ENCODE measurements at regions not wholly inside any gene's neighbourhood (a gene's known extent, or its start where the extent isn't known, plus 50 kb on each side); places are given as distances from the start of the nearest gene placed in this dataset.

DNA sequence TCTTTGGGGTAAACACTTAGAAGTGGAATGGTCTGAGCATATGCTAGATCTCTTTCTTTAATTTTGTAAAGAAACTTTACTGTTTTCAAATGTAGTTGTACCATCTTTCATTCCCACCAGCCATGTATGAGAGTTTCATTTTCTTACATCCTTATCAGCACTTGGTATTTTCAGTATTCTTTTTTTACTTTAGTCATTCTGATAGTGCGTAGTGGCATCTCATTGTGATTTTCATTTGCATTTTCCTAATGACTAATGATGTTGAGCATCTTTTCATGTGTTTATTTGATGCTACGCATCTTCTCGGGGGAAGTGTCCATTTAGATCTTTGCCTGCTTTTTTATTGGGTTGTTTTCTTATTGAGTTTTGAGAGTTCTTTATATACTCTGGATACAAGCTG is 71.3 kb upstream of the PRPS1 start (continued):
- TF ChIP-seq NFXL1 (IDR thresholded peaks at IDR 0.05; ENCODE audit: borderline replicate concordance) (no peak), IKZF1 (conservative IDR thresholded peaks at IDR 0.05) (no peak), STAT1 (conservative IDR thresholded peaks at IDR 0.05) (no peak), SP1 (IDR thresholded peaks at IDR 0.05; ENCODE audit: low read depth, low read length) (no peak), ATF7 (IDR thresholded peaks at IDR 0.05; ENCODE audit: low read depth) (no peak), JUNB (IDR thresholded peaks at IDR 0.05) (no peak)
- TF ChIP-seq, protein P1, sequence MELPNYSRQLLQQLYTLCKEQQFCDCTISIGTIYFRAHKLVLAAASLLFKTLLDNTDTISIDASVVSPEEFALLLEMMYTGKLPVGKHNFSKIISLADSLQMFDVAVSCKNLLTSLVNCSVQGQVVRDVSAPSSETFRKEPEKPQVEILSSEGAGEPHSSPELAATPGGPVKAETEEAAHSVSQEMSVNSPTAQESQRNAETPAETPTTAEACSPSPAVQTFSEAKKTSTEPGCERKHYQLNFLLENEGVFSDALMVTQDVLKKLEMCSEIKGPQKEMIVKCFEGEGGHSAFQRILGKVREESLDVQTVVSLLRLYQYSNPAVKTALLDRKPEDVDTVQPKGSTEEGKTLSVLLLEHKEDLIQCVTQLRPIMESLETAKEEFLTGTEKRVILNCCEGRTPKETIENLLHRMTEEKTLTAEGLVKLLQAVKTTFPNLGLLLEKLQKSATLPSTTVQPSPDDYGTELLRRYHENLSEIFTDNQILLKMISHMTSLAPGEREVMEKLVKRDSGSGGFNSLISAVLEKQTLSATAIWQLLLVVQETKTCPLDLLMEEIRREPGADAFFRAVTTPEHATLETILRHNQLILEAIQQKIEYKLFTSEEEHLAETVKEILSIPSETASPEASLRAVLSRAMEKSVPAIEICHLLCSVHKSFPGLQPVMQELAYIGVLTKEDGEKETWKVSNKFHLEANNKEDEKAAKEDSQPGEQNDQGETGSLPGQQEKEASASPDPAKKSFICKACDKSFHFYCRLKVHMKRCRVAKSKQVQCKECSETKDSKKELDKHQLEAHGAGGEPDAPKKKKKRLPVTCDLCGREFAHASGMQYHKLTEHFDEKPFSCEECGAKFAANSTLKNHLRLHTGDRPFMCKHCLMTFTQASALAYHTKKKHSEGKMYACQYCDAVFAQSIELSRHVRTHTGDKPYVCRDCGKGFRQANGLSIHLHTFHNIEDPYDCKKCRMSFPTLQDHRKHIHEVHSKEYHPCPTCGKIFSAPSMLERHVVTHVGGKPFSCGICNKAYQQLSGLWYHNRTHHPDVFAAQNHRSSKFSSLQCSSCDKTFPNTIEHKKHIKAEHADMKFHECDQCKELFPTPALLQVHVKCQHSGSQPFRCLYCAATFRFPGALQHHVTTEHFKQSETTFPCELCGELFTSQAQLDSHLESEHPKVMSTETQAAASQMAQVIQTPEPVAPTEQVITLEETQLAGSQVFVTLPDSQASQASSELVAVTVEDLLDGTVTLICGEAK (IDR thresholded peaks at IDR 0.05; ENCODE audit: borderline replicate concordance), result no peak

DNA sequence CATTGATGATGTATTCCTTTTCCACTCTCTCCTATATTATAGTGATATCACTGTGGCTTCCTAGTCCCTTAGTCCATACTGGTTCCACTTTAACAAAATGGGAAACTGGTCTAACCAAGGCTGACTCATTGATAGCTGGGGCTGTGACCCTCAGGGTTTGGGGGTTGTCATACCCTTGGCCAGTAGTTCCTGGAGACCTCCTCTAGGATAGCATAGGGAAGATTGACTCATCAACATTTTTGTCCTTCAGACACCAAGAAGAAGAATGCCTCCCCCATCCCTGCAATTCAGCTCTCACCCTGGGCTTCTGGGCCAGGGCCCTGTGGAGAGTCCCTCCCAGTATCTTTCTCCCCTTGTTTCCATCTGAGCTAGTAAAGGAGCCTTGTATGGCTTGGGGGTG is 68.8 kb upstream of the PRPS1 start:
- Histone ChIP-seq H3K4me3 (no peak overlapping the region), H3K79me2 (ENCODE audit: control insufficient read depth, insufficient read depth, low read length) (no peaks in the 10 kb centered on the region), H3K27me3 (replicated peaks in 1 of 2; ENCODE audit: control insufficient read depth in 2 of 2, insufficient read depth in 2 of 2, low read length in 1 of 2) (no peaks in the 10 kb centered on the region), H3K9ac (ENCODE audit: control insufficient read depth, insufficient read depth, low read length) (no peak overlapping the region), H3K4me2 (ENCODE audit: control insufficient read depth, insufficient read depth) (no peak overlapping the region), H2AFZ (ENCODE audit: control insufficient read depth, low read depth, low read length) (no peak overlapping the region), H3K36me3 (ENCODE audit: control insufficient read depth in 2 of 2, insufficient read depth in 2 of 2, low read length in 1 of 2) (no peaks in the 10 kb centered on the region), H3K4me1 (ENCODE audit: control insufficient read depth, insufficient read depth, low read length) (no peaks in the 10 kb centered on the region), H3K9me3 (replicated peaks; ENCODE audit: control insufficient read depth, insufficient read depth, low read length) (no peaks in the 10 kb centered on the region), H4K20me1 (ENCODE audit: control insufficient read depth, insufficient read depth) (no peaks in the 10 kb centered on the region), H3K27ac (ENCODE audit: control insufficient read depth, insufficient read depth) (no peak overlapping the region)
- ATAC-seq (no peak), FAIRE-seq (no peak), DNase-seq (ENCODE audit: low read depth, low spot score) (no peak)
- BruUV-seq (replicated peaks), result no TSS peak
- TF ChIP-seq IKZF2 (IDR thresholded peaks at IDR 0.05) (no peak), SREBF1 (IDR thresholded peaks at IDR 0.05; ENCODE audit: low read length) (no peak), MYB (IDR thresholded peaks at IDR 0.05; ENCODE audit: borderline replicate concordance, low read depth, low read length) (no peak), CHD2 (IDR thresholded peaks at IDR 0.05; ENCODE audit: borderline replicate concordance, low read depth, low read length) (no peak)
- TF ChIP-seq, protein P2, sequence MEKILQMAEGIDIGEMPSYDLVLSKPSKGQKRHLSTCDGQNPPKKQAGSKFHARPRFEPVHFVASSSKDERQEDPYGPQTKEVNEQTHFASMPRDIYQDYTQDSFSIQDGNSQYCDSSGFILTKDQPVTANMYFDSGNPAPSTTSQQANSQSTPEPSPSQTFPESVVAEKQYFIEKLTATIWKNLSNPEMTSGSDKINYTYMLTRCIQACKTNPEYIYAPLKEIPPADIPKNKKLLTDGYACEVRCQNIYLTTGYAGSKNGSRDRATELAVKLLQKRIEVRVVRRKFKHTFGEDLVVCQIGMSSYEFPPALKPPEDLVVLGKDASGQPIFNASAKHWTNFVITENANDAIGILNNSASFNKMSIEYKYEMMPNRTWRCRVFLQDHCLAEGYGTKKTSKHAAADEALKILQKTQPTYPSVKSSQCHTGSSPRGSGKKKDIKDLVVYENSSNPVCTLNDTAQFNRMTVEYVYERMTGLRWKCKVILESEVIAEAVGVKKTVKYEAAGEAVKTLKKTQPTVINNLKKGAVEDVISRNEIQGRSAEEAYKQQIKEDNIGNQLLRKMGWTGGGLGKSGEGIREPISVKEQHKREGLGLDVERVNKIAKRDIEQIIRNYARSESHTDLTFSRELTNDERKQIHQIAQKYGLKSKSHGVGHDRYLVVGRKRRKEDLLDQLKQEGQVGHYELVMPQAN (conservative IDR thresholded peaks at IDR 0.05), result no peak
- TF ChIP-seq, protein P3, sequence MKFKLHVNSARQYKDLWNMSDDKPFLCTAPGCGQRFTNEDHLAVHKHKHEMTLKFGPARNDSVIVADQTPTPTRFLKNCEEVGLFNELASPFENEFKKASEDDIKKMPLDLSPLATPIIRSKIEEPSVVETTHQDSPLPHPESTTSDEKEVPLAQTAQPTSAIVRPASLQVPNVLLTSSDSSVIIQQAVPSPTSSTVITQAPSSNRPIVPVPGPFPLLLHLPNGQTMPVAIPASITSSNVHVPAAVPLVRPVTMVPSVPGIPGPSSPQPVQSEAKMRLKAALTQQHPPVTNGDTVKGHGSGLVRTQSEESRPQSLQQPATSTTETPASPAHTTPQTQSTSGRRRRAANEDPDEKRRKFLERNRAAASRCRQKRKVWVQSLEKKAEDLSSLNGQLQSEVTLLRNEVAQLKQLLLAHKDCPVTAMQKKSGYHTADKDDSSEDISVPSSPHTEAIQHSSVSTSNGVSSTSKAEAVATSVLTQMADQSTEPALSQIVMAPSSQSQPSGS (IDR thresholded peaks at IDR 0.05; ENCODE audit: low read length), result no peak
- TF ChIP-seq, protein P4, sequence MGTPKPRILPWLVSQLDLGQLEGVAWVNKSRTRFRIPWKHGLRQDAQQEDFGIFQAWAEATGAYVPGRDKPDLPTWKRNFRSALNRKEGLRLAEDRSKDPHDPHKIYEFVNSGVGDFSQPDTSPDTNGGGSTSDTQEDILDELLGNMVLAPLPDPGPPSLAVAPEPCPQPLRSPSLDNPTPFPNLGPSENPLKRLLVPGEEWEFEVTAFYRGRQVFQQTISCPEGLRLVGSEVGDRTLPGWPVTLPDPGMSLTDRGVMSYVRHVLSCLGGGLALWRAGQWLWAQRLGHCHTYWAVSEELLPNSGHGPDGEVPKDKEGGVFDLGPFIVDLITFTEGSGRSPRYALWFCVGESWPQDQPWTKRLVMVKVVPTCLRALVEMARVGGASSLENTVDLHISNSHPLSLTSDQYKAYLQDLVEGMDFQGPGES (IDR thresholded peaks at IDR 0.05), result no peak
- intact Hi-C loops (cut with micrococcal nuclease; ENCODE audit: unreplicated experiment) (no loop called here), in situ Hi-C loops (cut with MboI) (no loop called here)
- ChIA-PET RAD21 (ENCODE audit: unreplicated experiment) (no interaction called here), CTCF (no interaction called here), SMC1A (ENCODE audit: uncharacterized antibody, unreplicated experiment) (no interaction called here), POLR2A (no interaction called here)
